Islet precursor cell (in vitro differentiated cells): ENCODE measurements at regions not wholly inside any gene's neighbourhood (a gene's known extent, or its start where the extent isn't known, plus 50 kb on each side); places are given as distances from the start of the nearest gene placed in this dataset.
"Not testable (repeated sequence)": the region's sequence is repeated elsewhere in the genome, so short reads cannot be mapped to it uniquely, and the experiment has no call there.

Experiments used
- DNase-seq: peaks from one replicate; pipeline ENCODE4 v3.0.0-alpha.2; 2018

GRCh38 chr3:89783341-89783927 lies 676.0 kb downstream of the EPHA3 start:
- no peak for DNase-seq

- DNase-seq, result no peak
These were observed 680.1 kb downstream of the EPHA3 start for GRCh38 chr3:89787485-89787884.

GRCh38 chr3:89787979-89788378 lies 680.6 kb downstream of the EPHA3 start:
- DNase-seq, result no peak

GRCh38 chr3:89795506-89795905 lies 688.1 kb downstream of the EPHA3 start:
- no peak for DNase-seq

GRCh38 chr3:89802881-89803280 lies 695.5 kb downstream of the EPHA3 start:
- no peak for DNase-seq

- no peak for DNase-seq
These were observed 696.3 kb downstream of the EPHA3 start for GRCh38 chr3:89803711-89804110.

GRCh38 chr3:89806166-89806565 lies 698.7 kb downstream of the EPHA3 start:
- DNase-seq, result no peak

GRCh38 chr3:89808680-89809197 lies 701.3 kb downstream of the EPHA3 start:
- no peak for DNase-seq

GRCh38 chr3:89813500-89813899 lies 706.1 kb downstream of the EPHA3 start:
- DNase-seq, result no peak

GRCh38 chr3:89841041-89841440 lies 733.6 kb downstream of the EPHA3 start:
- DNase-seq, result no peak

- no peak for DNase-seq
These were observed 737.6 kb downstream of the EPHA3 start for GRCh38 chr3:89845053-89845452.

- no peak for DNase-seq
These were observed 740.5 kb downstream of the EPHA3 start for GRCh38 chr3:89847955-89848354.

GRCh38 chr3:89851974-89852621 lies 744.7 kb downstream of the EPHA3 start:
- peak; percentile 85 for DNase-seq

- DNase-seq, result no peak
These were observed 752.3 kb downstream of the EPHA3 start for GRCh38 chr3:89859757-89860156.

GRCh38 chr3:89867286-89867685 lies 759.9 kb downstream of the EPHA3 start:
- no peak for DNase-seq

GRCh38 chr3:89876116-89876515 lies 768.7 kb downstream of the EPHA3 start:
- DNase-seq, result no peak

GRCh38 chr3:89877230-89877629 lies 769.8 kb downstream of the EPHA3 start:
- no peak for DNase-seq

- DNase-seq, result no peak
These were observed 782.0 kb downstream of the EPHA3 start for GRCh38 chr3:89889386-89889785.

GRCh38 chr3:89908711-89909213 lies 801.3 kb downstream of the EPHA3 start:
- no peak for DNase-seq

GRCh38 chr3:89912031-89912430 lies 804.6 kb downstream of the EPHA3 start:
- no peak for DNase-seq

- DNase-seq, result no peak
These were observed 816.6 kb downstream of the EPHA3 start for GRCh38 chr3:89923921-89924610.

GRCh38 chr3:89925976-89926375 lies 818.6 kb downstream of the EPHA3 start:
- no peak for DNase-seq

- no peak for DNase-seq
These were observed 825.5 kb downstream of the EPHA3 start for GRCh38 chr3:89932882-89933281.

GRCh38 chr3:89944461-89944860 lies 837.0 kb downstream of the EPHA3 start:
- not testable (repeated sequence) for DNase-seq
